ENCODE measurements at regions not wholly inside any gene's neighbourhood (a gene's known extent, or its start where the extent isn't known, plus 50 kb on each side); places are given as distances from the start of the nearest gene placed in this dataset.

DNA sequence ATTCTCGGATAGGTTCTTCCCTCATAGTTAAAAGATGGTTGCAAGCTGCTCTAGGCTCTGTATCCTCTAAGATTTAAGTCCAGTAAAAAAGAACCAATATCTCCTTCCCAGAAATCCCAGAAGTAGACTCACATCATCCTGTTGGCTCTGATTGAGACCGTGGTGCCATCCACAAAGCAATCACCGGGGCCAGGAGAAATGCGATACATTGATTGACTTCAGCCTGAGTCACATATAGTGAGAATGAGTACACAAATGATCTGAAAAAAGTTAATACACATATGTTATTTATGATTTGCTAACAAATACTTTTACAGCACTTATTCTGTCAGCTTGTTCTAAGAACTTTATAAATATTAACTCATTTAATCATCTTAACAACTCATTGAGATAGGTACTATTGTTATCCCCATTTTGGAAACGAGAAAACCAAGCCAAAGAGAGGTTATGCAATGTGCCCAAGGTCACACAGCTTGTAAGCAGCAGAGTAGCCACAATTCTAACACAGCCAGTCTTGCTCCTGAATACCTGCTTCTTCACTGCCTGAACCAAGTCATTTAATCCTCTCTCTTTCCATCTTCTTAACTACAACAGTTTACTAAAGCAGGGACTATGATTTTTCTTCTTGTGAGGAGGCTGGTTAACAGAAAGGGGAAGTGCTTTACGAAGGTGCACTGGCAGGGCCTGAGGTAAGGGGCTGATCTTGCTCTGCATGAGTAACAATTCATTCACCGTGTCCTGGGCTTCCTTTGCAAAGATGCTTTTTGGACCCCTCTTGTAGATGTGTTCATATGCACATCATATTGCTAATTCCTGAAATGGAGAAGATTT lies 177.0 kb downstream of the REEP3 start:
- H3K27me3 Mint-ChIP-seq: no peaks in the 10 kb centered on the region
- H3K36me3 Mint-ChIP-seq: no peaks in the 10 kb centered on the region
- H3K9me3 Mint-ChIP-seq: peaks cover 0 to 7% (median 0%) of the 10 kb centered on the region in 9 donors
- POLR2A ChIA-PET: no interaction called here
- ATAC-seq (no peak), DNase-seq (no peak)
- H3K4me3 Mint-ChIP-seq: no peak overlapping the region
- H3K4me1 Mint-ChIP-seq: peaks cover 0 to 20% (median 0%) of the 10 kb centered on the region in 4 donors
- H3K27ac Mint-ChIP-seq: peak overlapping the region in 1 of 10 donors; percentile 24

- ATAC-seq (no peak), DNase-seq (no peak)
- Mint-ChIP-seq H3K27ac (peak overlapping the region in 1 of 10 donors; percentile 24), H3K4me1 (peaks cover 0 to 26% (median 0%) of the 10 kb centered on the region in 4 donors), H3K36me3 (no peaks in the 10 kb centered on the region), H3K9me3 (peaks cover 0 to 5% (median 0%) of the 10 kb centered on the region in 9 donors), H3K27me3 (no peaks in the 10 kb centered on the region), H3K4me3 (no peak overlapping the region)
- POLR2A ChIA-PET: no interaction called here
Measured at GRCh38 chr10:63698787-63699150, 177.6 kb downstream of the REEP3 start.

DNA sequence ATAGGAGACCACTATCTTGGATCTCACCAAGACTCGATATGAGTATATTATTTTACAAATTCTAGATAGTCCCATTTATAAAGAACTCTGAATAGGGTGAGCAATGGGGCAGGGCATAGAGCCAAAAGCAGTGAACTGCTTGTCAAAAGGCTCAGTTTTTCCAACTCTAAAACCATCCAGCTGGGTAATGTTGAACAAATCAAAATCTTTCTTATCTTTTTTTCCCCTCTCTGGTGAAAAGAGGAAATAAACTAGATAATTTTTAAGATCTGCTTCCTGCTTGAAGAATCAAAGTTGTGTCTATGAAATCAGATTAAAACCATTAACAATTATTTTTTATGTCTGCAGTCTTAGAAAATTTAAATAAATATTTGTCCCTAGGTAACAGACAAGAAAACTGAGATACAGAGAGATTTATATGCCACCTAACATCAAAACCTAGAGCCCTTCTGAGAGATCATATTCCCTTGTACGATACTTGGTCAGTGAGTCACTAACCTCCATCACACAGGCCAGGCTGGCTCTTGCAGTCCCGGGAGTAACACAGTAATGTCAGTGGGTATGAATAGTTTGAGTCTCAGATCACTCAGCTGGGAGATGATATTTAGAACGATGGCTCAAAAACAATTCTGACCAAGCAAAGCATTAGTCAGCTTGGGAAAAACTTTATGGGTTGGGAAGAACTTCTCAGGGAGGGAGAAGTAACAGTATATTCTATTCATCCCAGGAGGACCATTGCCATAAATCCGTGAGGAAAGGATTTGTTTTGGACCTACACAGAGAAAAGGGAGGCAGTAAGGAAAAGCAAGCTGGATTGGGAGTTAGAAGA lies 178.8 kb downstream of the REEP3 start:
- no peaks in the 10 kb centered on the region for H3K27me3 Mint-ChIP-seq
- no peak for DNase-seq
- no peak for ATAC-seq
- POLR2A ChIA-PET: no interaction called here
- H3K4me3 Mint-ChIP-seq: no peak overlapping the region
- peaks cover 0 to 2% (median 0%) of the 10 kb centered on the region in 9 donors for H3K9me3 Mint-ChIP-seq
- H3K36me3 Mint-ChIP-seq: no peaks in the 10 kb centered on the region
- peaks cover 0 to 30% (median 0%) of the 10 kb centered on the region in 4 donors for H3K4me1 Mint-ChIP-seq
- peak overlapping the region in 1 of 10 donors; percentile 4 for H3K27ac Mint-ChIP-seq

DNA sequence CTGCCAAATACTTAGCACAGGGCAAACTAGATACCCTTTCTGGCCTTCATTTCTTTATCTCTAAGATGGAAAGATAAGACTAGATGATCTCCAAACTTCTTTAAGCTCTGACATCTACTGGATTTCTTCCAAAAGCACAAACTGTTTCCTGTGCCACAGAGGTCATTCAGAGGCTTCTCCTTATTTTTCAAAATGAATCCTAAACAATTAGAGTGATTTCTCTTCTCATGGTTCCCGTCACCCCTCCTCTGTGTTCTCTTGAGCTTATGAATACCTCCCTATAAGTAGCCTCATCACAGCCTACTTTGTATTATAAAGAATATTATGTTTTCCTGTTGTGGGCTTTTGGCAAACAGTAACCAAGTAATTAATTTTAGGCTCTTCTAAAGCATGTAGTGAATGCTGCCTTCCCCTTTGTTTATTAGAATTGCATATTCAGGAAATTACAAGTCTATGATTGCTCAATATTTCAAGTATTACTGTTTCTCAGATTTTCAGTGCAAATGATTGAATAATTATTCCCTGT lies 179.5 kb downstream of the REEP3 start:
- Mint-ChIP-seq H3K27me3 (no peaks in the 10 kb centered on the region), H3K36me3 (no peaks in the 10 kb centered on the region), H3K4me1 (peaks cover 0 to 30% (median 0%) of the 10 kb centered on the region in 4 donors), H3K27ac (no peak overlapping the region), H3K4me3 (no peak overlapping the region), H3K9me3 (peaks cover 0 to 2% (median 0%) of the 10 kb centered on the region in 9 donors)
- ATAC-seq (no peak), DNase-seq (no peak)
- POLR2A ChIA-PET: no interaction called here

DNA sequence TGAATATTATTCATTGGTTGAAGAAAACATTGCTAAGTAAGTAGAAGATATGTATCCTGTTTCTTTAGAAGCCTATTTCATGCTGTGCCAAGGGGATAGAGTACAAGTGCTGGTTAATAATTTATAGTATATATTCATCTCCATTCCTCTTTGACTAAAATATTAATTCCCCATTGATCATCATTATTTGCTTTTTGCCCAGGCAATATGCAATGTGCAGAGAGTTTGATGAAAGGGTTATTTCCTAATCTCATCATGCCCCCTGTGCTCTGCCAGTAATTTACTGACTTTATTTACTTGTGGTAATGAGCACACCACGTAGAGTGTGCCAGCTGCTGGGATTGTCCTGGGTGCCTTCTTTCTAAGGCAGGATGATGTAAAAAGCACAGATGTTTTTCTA lies 180.9 kb downstream of the REEP3 start:
- H3K36me3 Mint-ChIP-seq: no peaks in the 10 kb centered on the region
- DNase-seq (no peak), ATAC-seq (no peak)
- H3K27ac Mint-ChIP-seq: no peak overlapping the region
- POLR2A ChIA-PET: no interaction called here
- no peak overlapping the region for H3K4me3 Mint-ChIP-seq
- peaks cover 0 to 2% (median 0%) of the 10 kb centered on the region in 9 donors for H3K9me3 Mint-ChIP-seq
- no peaks in the 10 kb centered on the region for H3K27me3 Mint-ChIP-seq
- peaks cover 0 to 34% (median 0%) of the 10 kb centered on the region in 4 donors for H3K4me1 Mint-ChIP-seq

DNA sequence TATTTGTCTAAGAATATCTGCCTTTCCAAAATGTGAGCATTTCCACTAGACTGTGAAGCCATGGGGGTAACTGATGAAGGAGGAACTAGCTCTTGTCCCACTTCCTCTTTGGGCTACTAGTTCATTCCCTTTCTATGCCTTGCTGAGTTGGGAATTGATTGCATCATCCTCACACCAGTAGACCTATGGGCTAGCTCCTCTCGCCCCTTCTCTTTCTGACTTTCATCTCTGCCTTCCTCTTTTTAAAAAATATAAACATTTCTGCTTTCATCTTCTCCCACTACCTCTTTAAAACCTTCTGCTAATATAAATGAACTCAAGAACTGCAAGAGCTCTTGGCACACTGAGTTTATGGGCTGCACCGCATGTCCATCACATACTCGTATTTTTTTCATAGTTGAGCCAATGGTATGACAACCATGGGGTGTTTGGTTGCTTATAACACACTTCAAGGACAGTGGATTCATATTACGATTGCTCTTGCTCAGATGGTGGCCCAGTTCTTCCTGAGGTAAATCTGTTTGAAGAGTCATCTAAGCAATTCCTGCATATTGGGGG lies 182.0 kb downstream of the REEP3 start:
- no peak for DNase-seq
- Mint-ChIP-seq H3K36me3 (no peaks in the 10 kb centered on the region), H3K27me3 (no peaks in the 10 kb centered on the region), H3K9me3 (peaks cover 0 to 2% (median 0%) of the 10 kb centered on the region in 9 donors), H3K4me3 (no peak overlapping the region), H3K27ac (no peak overlapping the region), H3K4me1 (peaks cover 0 to 40% (median 0%) of the 10 kb centered on the region in 4 donors)
- POLR2A ChIA-PET: no interaction called here
- no peak for ATAC-seq

- Mint-ChIP-seq H3K4me3 (no peak overlapping the region), H3K27ac (no peak overlapping the region), H3K4me1 (peaks cover 0 to 35% (median 0%) of the 10 kb centered on the region in 4 donors), H3K9me3 (peaks cover 0 to 2% (median 0%) of the 10 kb centered on the region in 9 donors), H3K36me3 (no peaks in the 10 kb centered on the region), H3K27me3 (no peaks in the 10 kb centered on the region)
- POLR2A ChIA-PET: no interaction called here
- DNase-seq: no peak
- ATAC-seq: no peak
Measured at GRCh38 chr10:63703740-63704345, 182.6 kb downstream of the REEP3 start.

DNA sequence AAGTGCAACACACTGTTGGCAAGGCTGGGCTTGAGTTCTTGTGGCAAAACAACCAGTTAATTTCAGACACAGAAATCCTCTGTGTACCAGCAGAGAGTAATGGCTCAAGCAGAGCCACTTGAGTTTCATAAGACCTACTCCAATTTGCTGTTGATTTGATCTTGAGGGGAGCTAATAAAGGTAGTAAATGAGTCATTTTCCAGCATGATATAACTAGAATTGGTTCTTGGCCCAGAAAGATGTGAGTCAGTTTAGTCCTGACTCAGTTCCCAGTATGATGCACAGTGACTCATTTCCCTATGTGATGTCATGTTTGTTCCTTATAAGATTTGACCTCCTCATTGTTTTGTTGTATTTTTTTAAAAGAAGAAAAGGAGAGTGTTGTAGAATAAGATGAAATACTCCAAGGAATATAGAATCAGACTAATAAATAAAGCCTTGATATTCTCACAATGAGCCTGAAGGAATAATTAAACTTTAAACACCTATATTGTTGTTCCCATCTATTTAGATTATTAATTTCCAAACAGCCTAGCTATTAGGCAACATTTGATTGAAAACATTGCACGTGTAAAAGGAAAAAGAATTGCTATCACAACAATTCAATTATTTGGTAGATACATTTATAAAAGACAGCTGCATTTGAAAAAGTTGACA lies 186.2 kb downstream of the REEP3 start:
- Mint-ChIP-seq H3K27ac (peak overlapping the region in 2 of 10 donors; percentile 20 to 80), H3K4me3 (no peak overlapping the region), H3K36me3 (no peaks in the 10 kb centered on the region), H3K9me3 (peaks cover 0 to 2% (median 0%) of the 10 kb centered on the region in 9 donors), H3K27me3 (no peaks in the 10 kb centered on the region), H3K4me1 (peaks cover 0 to 39% (median 0%) of the 10 kb centered on the region in 4 donors)
- ATAC-seq (no peak), DNase-seq (no peak)
- POLR2A ChIA-PET: no interaction called here

DNA sequence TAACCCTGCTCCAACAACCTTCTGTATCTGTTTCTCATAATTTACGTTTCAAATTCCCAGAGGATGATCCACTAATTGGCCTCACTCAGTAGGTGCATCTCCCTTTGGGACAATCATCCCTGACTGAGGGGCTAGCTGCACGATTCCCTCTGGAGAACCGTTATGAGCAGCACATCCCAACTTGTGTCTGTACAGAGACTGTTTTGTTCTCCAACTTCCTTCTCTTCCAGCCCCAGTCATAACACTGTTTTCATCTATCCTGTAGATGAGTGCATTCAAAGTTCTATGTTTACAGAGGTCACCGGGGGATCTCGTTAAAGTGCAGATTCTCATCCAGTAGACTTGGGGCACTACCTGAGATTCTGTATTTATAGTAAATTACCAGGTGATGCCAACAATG lies 187.2 kb downstream of the REEP3 start:
- Mint-ChIP-seq H3K4me1 (peaks cover 0 to 40% (median 0%) of the 10 kb centered on the region in 4 donors), H3K36me3 (no peaks in the 10 kb centered on the region), H3K27ac (no peak overlapping the region), H3K4me3 (no peak overlapping the region), H3K9me3 (peaks cover 0 to 2% (median 0%) of the 10 kb centered on the region in 9 donors), H3K27me3 (no peaks in the 10 kb centered on the region)
- POLR2A ChIA-PET: no interaction called here
- DNase-seq (no peak), ATAC-seq (no peak)

DNA sequence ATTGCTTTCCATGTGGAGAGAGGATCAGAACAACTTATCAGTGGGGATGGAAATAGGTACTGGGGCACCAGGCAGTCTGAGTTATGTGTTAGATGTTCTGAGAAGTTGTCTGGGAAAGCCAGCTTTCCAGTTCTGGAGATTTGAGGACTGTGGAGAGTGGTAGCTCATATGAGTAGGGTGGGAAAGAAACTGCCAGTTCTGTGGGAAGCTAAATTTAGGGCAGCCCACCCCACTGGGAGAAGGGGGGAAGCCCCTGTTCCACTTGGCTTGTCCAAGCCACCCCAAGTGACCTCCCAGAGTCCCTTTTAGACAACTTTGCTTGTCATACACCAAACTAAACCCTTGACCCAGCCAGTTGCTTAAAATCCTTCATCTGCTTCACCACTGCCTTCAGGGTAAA lies 189.5 kb downstream of the REEP3 start:
- Mint-ChIP-seq H3K9me3 (no peaks in the 10 kb centered on the region), H3K36me3 (no peaks in the 10 kb centered on the region), H3K4me1 (peaks cover 0 to 34% (median 0%) of the 10 kb centered on the region in 4 donors), H3K27ac (peak overlapping the region in 1 of 10 donors; percentile 4), H3K4me3 (no peak overlapping the region), H3K27me3 (peaks cover 0 to 2% (median 0%) of the 10 kb centered on the region in 5 donors)
- ATAC-seq (no peak), DNase-seq (no peak)
- POLR2A ChIA-PET: no interaction called here

DNA sequence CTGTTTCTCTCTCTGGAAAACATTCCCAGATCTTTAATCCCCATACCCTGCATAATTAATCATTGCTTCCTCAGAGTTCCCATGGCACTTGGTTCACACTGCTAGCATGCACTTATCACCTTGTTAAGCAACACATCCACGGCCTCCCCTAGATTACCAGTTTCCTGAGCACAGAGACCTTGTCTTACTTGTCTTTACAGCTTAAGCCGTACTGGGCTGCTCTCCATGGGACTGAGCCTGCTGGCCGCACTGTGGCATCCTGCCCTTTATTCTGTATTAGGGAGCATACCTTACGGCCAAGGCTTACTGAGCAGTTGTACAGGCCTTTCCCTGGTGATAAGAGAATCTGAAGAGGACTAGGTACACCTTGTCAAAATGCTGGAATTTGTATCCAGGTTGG lies 190.2 kb downstream of the REEP3 start:
- peaks cover 0 to 2% (median 0%) of the 10 kb centered on the region in 5 donors for H3K27me3 Mint-ChIP-seq

More for the DNA sequence above, 190.2 kb downstream of the REEP3 start:
- H3K4me3 Mint-ChIP-seq: no peak overlapping the region
- POLR2A ChIA-PET: no interaction called here
- DNase-seq (no peak), ATAC-seq (no peak)
- H3K9me3 Mint-ChIP-seq: no peaks in the 10 kb centered on the region
- no peaks in the 10 kb centered on the region for H3K36me3 Mint-ChIP-seq
- peaks cover 0 to 38% (median 0%) of the 10 kb centered on the region in 4 donors for H3K4me1 Mint-ChIP-seq
- H3K27ac Mint-ChIP-seq: no peak overlapping the region

Measured in naive thymus-derived CD8-positive, alpha-beta T cell (primary cell).